NCI-H2227 (cell line): ENCODE measurements at regions not wholly inside any gene's neighbourhood (a gene's known extent, or its start where the extent isn't known, plus 50 kb on each side); places are given as distances from the start of the nearest gene placed in this dataset.
"Not testable (repeated sequence)": the region's sequence is repeated elsewhere in the genome, so short reads cannot be mapped to it uniquely, and the experiment has no call there.

ENCODE experiments used
- DNase-seq: peaks from one replicate; lab custom pipeline; 2025; ENCODE audit not compliant: unreplicated experiment; lab: John Stamatoyannopoulos, UW

GRCh38 chr3:193800138-193801043, 207.4 kb downstream of the OPA1 start:
- DNase-seq, result no peak

GRCh38 chr3:193801097-193801496, 208.1 kb downstream of the OPA1 start:
- no peak for DNase-seq

- DNase-seq, result no peak
These were observed 210.3 kb downstream of the OPA1 start for GRCh38 chr3:193803288-193803687.

DNA sequence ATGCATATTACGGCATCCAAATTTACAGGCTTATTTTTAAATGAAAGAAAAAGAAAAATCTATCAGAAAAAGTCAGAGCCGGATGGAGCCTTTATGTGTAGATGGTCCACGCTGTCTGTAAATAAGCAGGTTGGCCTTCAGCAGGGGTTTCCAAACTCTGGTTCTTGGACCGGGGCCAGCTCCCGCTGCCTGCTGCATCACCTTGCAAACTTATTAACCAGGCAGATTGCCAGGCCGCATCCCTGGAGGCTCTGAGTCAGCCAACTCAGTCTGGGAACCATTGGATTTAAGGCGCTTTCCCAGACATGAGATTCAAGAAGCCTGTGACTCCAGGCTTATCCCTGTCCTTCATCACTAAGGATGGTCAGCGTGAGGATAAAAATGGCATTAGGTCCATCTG, 212.4 kb downstream of the OPA1 start:
- DNase-seq, result peak; percentile 69

DNA sequence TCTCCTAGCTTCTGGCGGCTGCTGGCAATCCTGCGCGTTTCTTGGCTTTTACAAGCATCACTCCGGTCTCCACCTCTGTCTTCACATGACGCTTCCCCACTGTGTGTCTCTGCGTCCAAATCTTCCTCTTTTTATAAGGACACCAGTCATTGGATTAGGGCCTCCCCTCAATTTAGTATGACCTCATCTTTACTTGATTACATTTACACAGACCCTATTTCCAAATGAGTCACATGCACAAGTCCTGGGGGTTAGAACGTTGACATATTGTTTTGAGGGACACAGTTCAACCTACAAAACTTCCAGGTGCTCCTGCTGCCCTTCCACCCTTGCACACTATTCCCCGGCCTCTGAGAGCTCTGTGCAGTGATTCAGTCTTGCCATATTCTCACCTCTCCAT, 215.3 kb downstream of the OPA1 start:
- DNase-seq, result no peak

DNA sequence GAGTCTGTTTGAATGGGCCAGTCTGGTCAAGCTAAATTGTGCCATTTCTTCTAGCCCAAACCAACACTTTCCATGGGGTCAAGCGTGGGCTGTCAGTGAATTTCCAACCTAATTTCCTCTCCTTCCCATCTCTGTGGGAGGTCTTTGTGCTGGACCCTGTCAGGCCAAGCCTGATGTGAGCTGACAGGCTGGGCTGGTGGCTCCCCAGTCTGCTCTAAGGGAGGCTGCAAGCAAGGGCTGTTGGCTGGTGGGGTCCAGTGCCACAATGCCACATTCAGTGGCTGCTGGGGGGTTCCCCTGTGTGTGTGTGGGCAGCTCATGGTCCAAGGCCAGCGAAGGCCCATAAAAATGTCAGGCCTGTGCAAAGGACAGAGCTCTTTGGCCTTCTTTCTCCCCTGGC, 216.1 kb downstream of the OPA1 start:
- no peak for DNase-seq

- no peak for DNase-seq
These were observed 219.2 kb downstream of the OPA1 start for GRCh38 chr3:193812078-193812725.

GRCh38 chr3:193812791-193813500, 219.9 kb downstream of the OPA1 start:
- DNase-seq, result no peak

DNA sequence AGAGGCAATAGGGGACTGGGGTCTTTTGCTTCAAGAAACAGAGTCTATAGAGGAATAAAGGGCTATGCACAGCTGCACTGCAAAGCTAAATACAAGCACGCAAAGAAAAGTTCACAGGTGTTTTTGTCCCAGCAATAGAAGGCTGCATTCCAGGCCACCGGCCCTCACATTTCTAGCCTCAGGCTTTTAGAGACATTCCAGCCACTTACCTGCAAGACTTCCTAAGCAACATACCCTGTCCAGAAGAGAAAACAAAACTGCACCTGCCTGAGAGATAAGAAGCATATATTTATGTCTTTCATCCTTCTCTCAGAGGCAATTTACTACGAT, 220.5 kb downstream of the OPA1 start:
- no peak for DNase-seq

GRCh38 chr3:193814166-193814892, 221.3 kb downstream of the OPA1 start:
- DNase-seq, result no peak

DNA sequence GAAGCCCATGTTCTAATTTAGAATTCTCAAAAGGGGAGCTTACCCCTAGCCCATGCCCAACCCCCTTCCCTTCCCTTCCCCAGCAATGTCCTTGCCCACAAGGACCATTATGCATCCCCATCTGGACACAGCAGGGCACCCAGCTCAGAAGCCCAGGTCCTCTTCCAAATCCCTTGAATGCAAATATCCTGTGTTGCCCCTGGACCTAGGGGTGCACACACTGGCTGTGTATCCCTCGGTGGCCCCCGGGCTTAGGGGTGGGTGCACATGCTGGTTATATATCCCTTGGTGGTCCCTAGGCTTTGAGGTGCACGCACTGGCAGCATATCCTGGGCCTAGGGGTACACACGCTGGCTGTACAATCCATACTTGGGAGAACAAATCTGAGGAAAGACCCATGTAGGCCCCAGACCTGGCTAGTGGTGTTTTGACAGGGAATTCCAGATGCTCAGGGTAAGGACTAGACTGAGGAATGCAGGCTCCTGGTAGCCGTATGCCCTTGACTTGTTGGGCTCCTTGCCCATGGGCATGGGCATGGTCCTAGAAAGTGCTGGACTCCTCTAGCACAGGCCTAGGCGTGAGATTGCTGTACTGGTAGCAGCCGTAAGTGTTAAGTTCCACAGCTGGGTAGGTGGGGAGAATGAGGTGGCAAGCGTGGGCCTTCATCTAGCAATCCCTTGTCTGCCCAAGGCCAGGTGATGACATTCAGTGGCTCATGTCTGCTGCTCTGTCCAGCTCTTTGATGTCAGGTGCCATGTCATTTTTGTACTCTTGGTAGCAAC, 222.4 kb downstream of the OPA1 start:
- DNase-seq, result no peak

DNA sequence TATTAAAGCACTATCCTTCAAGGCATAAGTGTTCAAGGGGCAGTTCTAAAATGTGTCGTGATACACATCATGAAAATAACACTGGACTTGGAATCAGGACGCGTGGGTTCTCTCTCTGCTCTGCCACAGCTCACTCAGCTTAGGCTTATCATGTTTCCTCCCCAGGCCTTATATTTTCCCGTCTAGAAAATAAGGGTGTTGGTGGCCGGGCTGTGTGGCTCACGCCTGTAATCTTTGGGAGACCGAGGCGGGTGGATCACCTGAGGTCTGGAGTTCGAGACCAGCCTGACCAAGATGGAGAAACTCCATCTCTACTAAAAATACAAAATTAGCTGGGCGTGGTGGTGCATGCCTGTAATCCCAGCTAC, 223.0 kb downstream of the OPA1 start:
- DNase-seq, result no peak

GRCh38 chr3:193816656-193817311, 223.8 kb downstream of the OPA1 start:
- DNase-seq, result peak; percentile 74

DNA sequence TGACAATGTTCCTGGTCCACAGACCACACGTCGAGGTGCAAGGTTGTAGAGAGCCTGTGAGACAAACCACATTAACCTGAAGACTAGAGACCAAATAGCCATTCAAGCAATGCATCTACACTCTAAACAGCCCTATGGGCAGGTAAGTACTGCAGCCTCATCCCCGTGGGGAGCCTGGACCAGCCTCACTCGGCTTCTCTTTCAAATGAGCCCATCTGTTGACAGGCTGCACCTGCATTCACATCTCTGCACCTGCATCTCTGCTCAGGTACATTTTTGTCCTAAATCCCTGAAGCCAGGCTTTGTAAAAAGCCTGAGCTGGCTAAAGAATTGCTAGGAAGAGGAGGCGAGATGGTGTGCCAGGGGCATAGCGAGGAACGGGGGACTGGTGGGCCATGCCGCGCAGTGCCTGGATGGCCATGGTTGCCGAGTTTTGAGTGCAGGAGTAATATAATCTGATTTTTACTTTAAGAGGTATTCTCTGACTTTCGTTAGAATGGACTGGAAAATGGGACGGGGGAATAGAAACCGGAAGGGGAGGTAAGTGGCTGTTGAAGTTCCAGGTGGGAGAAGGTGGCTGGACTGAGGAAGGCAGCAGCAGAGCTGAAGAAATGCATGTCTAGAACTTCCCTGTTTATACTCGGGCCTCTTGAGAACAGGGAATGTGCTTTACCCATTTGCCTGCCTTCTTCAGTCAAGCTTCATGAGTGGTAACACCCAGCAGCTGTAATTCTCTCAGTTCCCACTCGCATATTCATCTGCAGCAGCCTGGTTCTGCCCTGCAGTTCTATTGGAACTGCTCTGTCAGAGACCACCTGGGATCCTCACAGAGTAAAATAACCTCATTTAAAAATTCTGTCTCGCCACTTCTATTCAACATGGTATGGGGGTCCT, 226.4 kb downstream of the OPA1 start:
- DNase-seq, result no peak

GRCh38 chr3:193821151-193821668, 228.2 kb downstream of the OPA1 start:
- DNase-seq, result no peak

DNA sequence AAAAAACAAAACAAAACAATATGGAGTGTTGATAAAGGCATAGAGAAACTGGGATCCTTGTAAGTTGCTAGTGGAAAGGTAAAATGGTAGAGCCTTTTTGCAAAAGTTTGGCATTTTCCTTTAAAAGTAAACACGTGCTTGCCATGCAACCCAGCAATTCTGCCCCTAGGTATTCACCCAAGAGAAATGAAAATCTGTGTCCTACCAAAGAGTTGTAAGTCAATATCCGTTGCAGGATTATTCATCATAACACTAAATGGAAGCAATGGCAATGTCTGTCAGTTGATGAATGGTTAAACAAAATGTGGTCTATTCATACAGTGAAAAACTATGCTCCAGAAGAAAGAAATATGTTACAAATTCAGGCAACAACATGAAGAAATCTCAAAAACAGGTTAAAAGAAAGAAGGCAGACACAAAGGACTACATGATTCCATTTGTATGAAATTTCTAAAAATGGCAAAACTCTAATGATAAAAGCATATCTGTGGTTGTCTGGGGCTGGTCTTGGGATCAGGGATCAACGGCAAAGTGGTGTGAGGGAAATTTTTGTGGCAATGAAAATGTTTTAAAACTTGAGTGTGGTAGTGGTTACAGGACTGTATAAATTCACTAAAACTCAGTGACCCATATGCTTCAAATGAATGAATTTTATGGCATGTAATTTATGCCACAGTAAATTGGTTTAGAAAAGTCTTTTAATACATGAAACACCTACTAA, 229.6 kb downstream of the OPA1 start:
- DNase-seq, result no peak

DNA sequence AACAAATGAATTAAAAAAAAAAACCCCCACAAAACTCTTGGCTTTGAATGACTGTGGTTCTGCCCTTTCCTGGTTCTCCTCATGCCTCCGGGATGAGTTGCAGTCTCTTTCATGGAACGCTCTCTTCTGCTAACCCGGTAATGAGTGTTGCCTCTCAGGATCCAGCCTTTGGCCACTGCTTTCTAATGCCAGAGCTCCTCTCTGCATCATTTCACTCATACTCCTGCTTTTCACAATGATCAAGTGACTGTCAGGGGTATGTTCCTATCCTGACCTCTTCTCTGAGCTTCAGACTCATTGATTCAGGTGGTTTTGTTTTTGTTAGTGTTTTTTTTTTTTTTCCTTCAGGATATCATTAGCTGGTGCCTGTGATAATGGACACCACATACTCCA, 230.2 kb downstream of the OPA1 start:
- DNase-seq, result not testable (repeated sequence)

DNA sequence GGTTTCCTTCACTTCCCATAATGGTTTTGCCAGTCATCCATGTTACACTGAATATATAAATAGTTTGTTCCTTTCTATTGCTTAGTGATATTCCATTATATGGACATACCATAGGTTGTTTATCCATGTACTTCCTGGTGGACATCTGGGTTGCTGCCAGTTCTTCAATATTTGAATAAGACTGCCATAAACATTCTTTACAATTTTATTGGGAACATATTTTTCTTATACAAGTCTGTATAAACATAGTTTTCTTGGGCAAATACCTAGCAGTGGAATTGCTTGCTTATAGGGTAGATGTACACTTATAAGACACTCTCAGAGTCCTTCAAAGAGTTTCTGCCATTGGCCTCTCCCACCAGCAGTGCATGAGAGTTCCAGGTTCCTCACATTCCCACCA, 231.4 kb downstream of the OPA1 start:
- no peak for DNase-seq
